Vagina (tissue), 2 donors: ENCODE measurements at regions not wholly inside any gene's neighbourhood (a gene's known extent, or its start where the extent isn't known, plus 50 kb on each side); places are given as distances from the start of the nearest gene placed in this dataset.

ENCODE experiments used
- DNase-seq, 2 donors: peaks; one replicate each; pipeline ENCODE4 v3.0.0-alpha.2; 2017; ENCODE audit errors: extremely low spot score in 2 of 2
- H3K27ac ChIP-seq: fragments of 200-600 bp; sonication (generic); one replicate; pipeline ENCODE4 v1.5.1; 2019
- H3K27me3 ChIP-seq: fragments of 200-600 bp; sonication (generic); one replicate; pipeline ENCODE4 v1.5.1; 2019
- H3K36me3 ChIP-seq, 2 donors: fragments of 200-600 bp; sonication (generic); one replicate each; pipeline ENCODE4 v1.5.1; 2017 to 2019
- H3K4me1 ChIP-seq: fragments of 200-600 bp; sonication (generic); one replicate; pipeline ENCODE4 v1.5.1; 2019
- H3K4me3 ChIP-seq, 2 donors: fragments of 200-600 bp; sonication (generic); 1 replicate in 1 of 2; 2 replicates in 1 of 2; pipeline ENCODE4 v1.5.1; 2016 to 2019
- H3K9me3 ChIP-seq: fragments of 200-600 bp; sonication (generic); one replicate; pipeline ENCODE4 v1.5.1; 2019
- POLR2A ChIP-seq, 2 donors: fragments of 450-650 bp; IDR thresholded peaks; one replicate each; pipeline ENCODE4 v1.6.1; 2017; ENCODE audit warnings: antibody characterized with exemption in 2 of 2, mild to moderate bottlenecking in 2 of 2, moderate library complexity in 2 of 2
- POLR2AphosphoS5 ChIP-seq, 2 donors: sonication (generic); formaldehyde crosslinking; IDR thresholded peaks; one replicate each; pipeline ENCODE4 v1.9.0; 2017; ENCODE audit warnings: antibody characterized with exemption in 2 of 2, mild to moderate bottlenecking in 2 of 2, low read depth in 1 of 2; ENCODE audit not compliant: insufficient read depth in 1 of 2
- intact Hi-C: fragments of 100-400 bp; cut with DNase I; formaldehyde crosslinking; loops from one replicate; pipeline ENCODE4 v1.15.1; 2023
- TF ChIP-seq, protein P1 (sequence below), 3 experiments: fragments of 450-650 bp in 2 of 3; fragments of 200-600 bp in 1 of 3; sonication (generic) in 1 of 3; IDR thresholded peaks; one replicate each; pipeline ENCODE4 v1.5.1; 2017 to 2019; ENCODE audit warnings: antibody characterized with exemption in 3 of 3, mild to moderate bottlenecking in 2 of 3, moderate library complexity in 2 of 3

DNA sequence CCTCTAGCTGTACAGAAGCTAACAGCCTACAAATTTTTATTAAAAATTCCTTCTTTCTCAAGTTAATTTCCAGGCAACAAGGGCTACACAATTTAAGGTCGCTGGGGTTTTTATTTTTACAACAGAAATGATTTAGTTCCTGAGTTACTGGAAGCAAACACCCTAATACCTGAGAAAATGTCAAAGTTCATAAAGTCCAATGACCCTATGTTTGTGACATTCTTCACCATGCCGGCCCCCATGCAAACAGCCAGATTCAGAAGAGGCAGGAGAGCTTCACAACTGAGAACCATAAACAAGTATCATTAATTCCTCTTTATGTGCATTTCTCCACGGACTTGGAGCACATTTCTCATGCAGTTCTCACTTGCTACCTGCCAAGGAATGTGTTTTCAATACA, 236.2 kb upstream of the EGLN3 start:
- Histone ChIP-seq H3K27me3 (no peaks in the 10 kb centered on the region), H3K36me3 (no peaks in the 10 kb centered on the region), H3K9me3 (no peaks in the 10 kb centered on the region), H3K27ac (no peak overlapping the region), H3K4me3 (no peak overlapping the region), H3K4me1 (no peaks in the 10 kb centered on the region)
- no peak for TF ChIP-seq POLR2A (IDR thresholded peaks at IDR 0.05)
- TF ChIP-seq, protein P1, sequence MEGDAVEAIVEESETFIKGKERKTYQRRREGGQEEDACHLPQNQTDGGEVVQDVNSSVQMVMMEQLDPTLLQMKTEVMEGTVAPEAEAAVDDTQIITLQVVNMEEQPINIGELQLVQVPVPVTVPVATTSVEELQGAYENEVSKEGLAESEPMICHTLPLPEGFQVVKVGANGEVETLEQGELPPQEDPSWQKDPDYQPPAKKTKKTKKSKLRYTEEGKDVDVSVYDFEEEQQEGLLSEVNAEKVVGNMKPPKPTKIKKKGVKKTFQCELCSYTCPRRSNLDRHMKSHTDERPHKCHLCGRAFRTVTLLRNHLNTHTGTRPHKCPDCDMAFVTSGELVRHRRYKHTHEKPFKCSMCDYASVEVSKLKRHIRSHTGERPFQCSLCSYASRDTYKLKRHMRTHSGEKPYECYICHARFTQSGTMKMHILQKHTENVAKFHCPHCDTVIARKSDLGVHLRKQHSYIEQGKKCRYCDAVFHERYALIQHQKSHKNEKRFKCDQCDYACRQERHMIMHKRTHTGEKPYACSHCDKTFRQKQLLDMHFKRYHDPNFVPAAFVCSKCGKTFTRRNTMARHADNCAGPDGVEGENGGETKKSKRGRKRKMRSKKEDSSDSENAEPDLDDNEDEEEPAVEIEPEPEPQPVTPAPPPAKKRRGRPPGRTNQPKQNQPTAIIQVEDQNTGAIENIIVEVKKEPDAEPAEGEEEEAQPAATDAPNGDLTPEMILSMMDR (IDR thresholded peaks at IDR 0.05), result no peak
- no peak for TF ChIP-seq POLR2AphosphoS5 (IDR thresholded peaks at IDR 0.05; ENCODE audit: insufficient read depth in 1 of 2, low read depth in 1 of 2)
- intact Hi-C loops, result no loop called here
- DNase-seq, result peak in 1 of 2 donors; percentile 13

DNA sequence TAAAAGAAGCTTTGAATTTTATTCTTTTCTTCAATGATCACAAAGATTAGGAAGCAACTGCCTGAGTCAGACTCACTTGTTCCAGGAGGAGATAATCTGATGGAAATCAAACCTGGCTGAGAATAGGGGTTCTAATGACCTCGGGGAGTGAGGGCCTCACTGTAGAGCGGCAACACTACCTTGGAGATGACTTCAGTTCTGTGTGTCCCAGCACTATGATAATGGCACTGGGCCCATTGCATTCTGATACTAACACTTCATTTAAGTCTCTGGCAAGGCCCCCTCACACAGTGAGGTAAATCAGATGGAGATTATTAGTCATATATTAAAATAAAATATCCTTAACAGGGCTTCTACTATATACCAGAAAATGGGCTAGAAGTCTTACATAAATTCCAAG, 233.3 kb upstream of the EGLN3 start:
- Histone ChIP-seq H3K4me1 (no peaks in the 10 kb centered on the region), H3K4me3 (no peak overlapping the region), H3K27ac (no peak overlapping the region), H3K27me3 (no peaks in the 10 kb centered on the region), H3K9me3 (no peaks in the 10 kb centered on the region), H3K36me3 (no peaks in the 10 kb centered on the region)
- TF ChIP-seq, protein P1 (IDR thresholded peaks at IDR 0.05), result no peak
- TF ChIP-seq POLR2A (IDR thresholded peaks at IDR 0.05) (no peak), POLR2AphosphoS5 (IDR thresholded peaks at IDR 0.05; ENCODE audit: insufficient read depth in 1 of 2, low read depth in 1 of 2) (no peak)
- intact Hi-C loops, result no loop called here
- no peak for DNase-seq

DNA sequence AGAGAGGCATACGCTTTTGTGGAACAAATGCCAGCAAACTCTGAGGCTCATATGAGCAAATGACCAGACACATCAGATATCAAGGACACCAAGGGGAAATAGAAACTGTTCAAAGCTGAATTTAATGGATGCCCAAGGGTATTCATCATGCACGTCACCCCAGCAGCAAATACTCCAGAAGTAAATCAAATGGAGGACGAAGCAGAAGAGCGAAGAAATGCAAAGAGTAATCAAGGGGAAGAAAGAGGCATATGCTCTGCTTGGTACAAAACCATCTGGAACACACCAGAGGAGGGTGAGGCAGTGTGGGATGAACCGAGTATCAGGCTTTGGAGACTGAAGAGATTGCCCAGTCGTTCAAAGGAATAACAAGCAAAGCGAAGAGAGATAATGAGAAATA, 232.6 kb upstream of the EGLN3 start:
- DNase-seq, result no peak
- H3K36me3 ChIP-seq, result no peaks in the 10 kb centered on the region
- TF ChIP-seq POLR2A (IDR thresholded peaks at IDR 0.05) (no peak), POLR2AphosphoS5 (IDR thresholded peaks at IDR 0.05; ENCODE audit: insufficient read depth in 1 of 2, low read depth in 1 of 2) (no peak)
- TF ChIP-seq, protein P1 (IDR thresholded peaks at IDR 0.05), result no peak
- no peak overlapping the region for H3K4me3 ChIP-seq
- intact Hi-C loops, result no loop called here
- H3K9me3 ChIP-seq, result no peaks in the 10 kb centered on the region
- no peak overlapping the region for H3K27ac ChIP-seq
- no peaks in the 10 kb centered on the region for H3K27me3 ChIP-seq
- no peaks in the 10 kb centered on the region for H3K4me1 ChIP-seq

DNA sequence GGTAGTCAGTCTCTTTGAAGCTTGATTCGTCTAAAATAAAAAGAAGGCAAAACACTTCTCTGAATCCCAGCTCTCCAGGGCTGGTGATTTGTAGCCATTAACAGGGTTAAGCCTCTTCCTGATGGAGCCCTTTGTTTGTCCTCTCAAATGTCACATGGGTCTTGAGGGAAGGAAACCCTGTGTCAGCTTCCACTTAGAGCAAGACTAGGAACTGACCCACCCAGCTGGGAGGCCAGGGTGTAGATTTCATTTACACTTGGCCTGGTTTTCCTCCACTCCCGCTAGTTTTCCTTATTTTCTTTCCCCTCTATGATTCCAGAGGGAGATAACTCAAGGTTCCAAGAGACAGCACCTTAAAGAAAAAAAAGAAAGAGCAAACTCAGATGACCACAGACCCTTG, 230.5 kb upstream of the EGLN3 start:
- H3K4me1 ChIP-seq, result no peaks in the 10 kb centered on the region
- no peak overlapping the region for H3K27ac ChIP-seq
- no peaks in the 10 kb centered on the region for H3K27me3 ChIP-seq
- TF ChIP-seq, protein P1 (IDR thresholded peaks at IDR 0.05), result no peak
- TF ChIP-seq POLR2A (IDR thresholded peaks at IDR 0.05) (no peak), POLR2AphosphoS5 (IDR thresholded peaks at IDR 0.05; ENCODE audit: insufficient read depth in 1 of 2, low read depth in 1 of 2) (no peak)
- no peaks in the 10 kb centered on the region for H3K36me3 ChIP-seq
- DNase-seq, result no peak
- H3K4me3 ChIP-seq, result no peak overlapping the region
- intact Hi-C loops, result no loop called here
- no peaks in the 10 kb centered on the region for H3K9me3 ChIP-seq

DNA sequence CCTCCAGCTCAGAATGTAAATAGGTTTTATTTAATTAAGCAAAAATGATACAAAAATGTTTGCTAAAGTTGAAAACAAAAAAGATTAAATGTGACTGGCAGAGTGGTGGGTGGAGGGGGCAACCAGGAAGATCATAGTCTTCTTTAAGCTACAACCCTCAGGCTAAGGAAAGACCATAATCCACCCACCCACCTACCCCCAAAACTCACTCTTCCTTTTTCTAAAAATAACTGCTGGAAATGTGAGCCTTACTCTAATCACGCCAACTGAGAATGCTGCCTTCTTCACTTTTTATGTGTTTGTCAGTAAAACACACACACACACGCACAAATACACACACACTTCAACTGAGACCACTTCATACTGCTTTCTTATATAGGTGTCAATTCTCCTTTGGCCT, 230.0 kb upstream of the EGLN3 start:
- no peak for DNase-seq
- Histone ChIP-seq H3K27me3 (no peaks in the 10 kb centered on the region), H3K9me3 (no peaks in the 10 kb centered on the region), H3K36me3 (no peaks in the 10 kb centered on the region), H3K27ac (no peak overlapping the region), H3K4me1 (no peaks in the 10 kb centered on the region), H3K4me3 (no peak overlapping the region)
- intact Hi-C loops, result no loop called here
- TF ChIP-seq, protein P1 (IDR thresholded peaks at IDR 0.05), result no peak
- TF ChIP-seq POLR2A (IDR thresholded peaks at IDR 0.05) (no peak), POLR2AphosphoS5 (IDR thresholded peaks at IDR 0.05; ENCODE audit: insufficient read depth in 1 of 2, low read depth in 1 of 2) (no peak)
